Glutamatergic neuron (in vitro differentiated cells): ENCODE measurements at regions not wholly inside any gene's neighbourhood (a gene's known extent, or its start where the extent isn't known, plus 50 kb on each side); places are given as distances from the start of the nearest gene placed in this dataset.

Experiments
- DNase-seq: peaks from one replicate; pipeline ENCODE4 v3.0.0; 2022
- H3K27ac Mint-ChIP-seq: one replicate; pipeline ENCODE4 v1.8.0; 2020; ENCODE audit warnings: mild to moderate bottlenecking, mixed read lengths, inconsistent platforms; ENCODE audit not compliant: unreplicated experiment
- H3K27me3 Mint-ChIP-seq: one replicate; pipeline ENCODE4 v1.8.0; 2020; ENCODE audit warnings: mild to moderate bottlenecking, moderate library complexity, mixed read lengths, inconsistent platforms; ENCODE audit not compliant: unreplicated experiment
- H3K36me3 Mint-ChIP-seq: one replicate; pipeline ENCODE4 v1.8.0; 2020; ENCODE audit warnings: mild to moderate bottlenecking, mixed read lengths, inconsistent platforms; ENCODE audit not compliant: unreplicated experiment
- H3K4me1 Mint-ChIP-seq: one replicate; pipeline ENCODE4 v1.8.0; 2020; ENCODE audit warnings: mild to moderate bottlenecking, low read depth, mixed read lengths, inconsistent platforms; ENCODE audit not compliant: unreplicated experiment
- H3K4me3 Mint-ChIP-seq: one replicate; pipeline ENCODE4 v1.8.0; 2020; ENCODE audit warnings: mild to moderate bottlenecking, mixed read lengths, inconsistent platforms; ENCODE audit not compliant: unreplicated experiment
- H3K9me3 Mint-ChIP-seq: one replicate; pipeline ENCODE4 v1.8.0; 2020; ENCODE audit warnings: mild to moderate bottlenecking, moderate library complexity, mixed read lengths, inconsistent platforms; ENCODE audit not compliant: unreplicated experiment
- CTCF ChIP-seq: fragments of 200-600 bp; sonication (generic); IDR thresholded peaks from one replicate; pipeline ENCODE4 v1.5.0; 2021; ENCODE audit not compliant: partially characterized antibody, unreplicated experiment

GRCh38 chr4:186819342-186820086 lies 95.9 kb upstream of the FAT1 start:
- TF ChIP-seq CTCF: no peak
- H3K27ac Mint-ChIP-seq: no peak overlapping the region

GRCh38 chr4:186820391-186820891 lies 96.8 kb upstream of the FAT1 start:
- TF ChIP-seq CTCF: no peak
- H3K4me1 Mint-ChIP-seq: peaks cover 20% of the 10 kb centered on the region
- H3K9me3 Mint-ChIP-seq: no peaks in the 10 kb centered on the region
- H3K36me3 Mint-ChIP-seq: no peaks in the 10 kb centered on the region
- H3K27me3 Mint-ChIP-seq: peaks cover 4% of the 10 kb centered on the region
- no peak overlapping the region for H3K27ac Mint-ChIP-seq
- no peak overlapping the region for H3K4me3 Mint-ChIP-seq
- peak; percentile 41 for DNase-seq

More at GRCh38 chr4:186819342-186820086, 95.9 kb upstream of the FAT1 start:
- H3K4me1 Mint-ChIP-seq: peaks cover 18% of the 10 kb centered on the region
- DNase-seq: no peak
- H3K4me3 Mint-ChIP-seq: no peak overlapping the region
- H3K27me3 Mint-ChIP-seq: peaks cover 4% of the 10 kb centered on the region
- H3K36me3 Mint-ChIP-seq: no peaks in the 10 kb centered on the region
- H3K9me3 Mint-ChIP-seq: no peaks in the 10 kb centered on the region

GRCh38 chr4:186823989-186824388 lies 100.3 kb upstream of the FAT1 start:
- H3K36me3 Mint-ChIP-seq: no peaks in the 10 kb centered on the region
- H3K27me3 Mint-ChIP-seq: peaks cover 7% of the 10 kb centered on the region
- TF ChIP-seq CTCF: no peak
- no peak overlapping the region for H3K27ac Mint-ChIP-seq
- H3K9me3 Mint-ChIP-seq: peaks cover 4% of the 10 kb centered on the region
- no peak overlapping the region for H3K4me3 Mint-ChIP-seq
- H3K4me1 Mint-ChIP-seq: peaks cover 29% of the 10 kb centered on the region
- no peak for DNase-seq

GRCh38 chr4:186825069-186825468 lies 101.4 kb upstream of the FAT1 start:
- no peak overlapping the region for H3K27ac Mint-ChIP-seq
- peaks cover 4% of the 10 kb centered on the region for H3K9me3 Mint-ChIP-seq
- no peak overlapping the region for H3K4me3 Mint-ChIP-seq
- no peak for TF ChIP-seq CTCF
- H3K4me1 Mint-ChIP-seq: peaks cover 23% of the 10 kb centered on the region
- peaks cover 3% of the 10 kb centered on the region for H3K36me3 Mint-ChIP-seq
- H3K27me3 Mint-ChIP-seq: peaks cover 7% of the 10 kb centered on the region
- DNase-seq: no peak

- DNase-seq: no peak
- Mint-ChIP-seq H3K27me3 (peaks cover 6% of the 10 kb centered on the region), H3K4me3 (no peak overlapping the region), H3K9me3 (peaks cover 4% of the 10 kb centered on the region), H3K36me3 (peaks cover 7% of the 10 kb centered on the region), H3K4me1 (peaks cover 16% of the 10 kb centered on the region), H3K27ac (no peak overlapping the region)
- no peak for TF ChIP-seq CTCF
These were observed 102.3 kb upstream of the FAT1 start for GRCh38 chr4:186826006-186826405.
